ENCODE measurements at regions not wholly inside any gene's neighbourhood (a gene's known extent, or its start where the extent isn't known, plus 50 kb on each side); places are given as distances from the start of the nearest gene placed in this dataset.

- peaks cover 6% of the 10 kb centered on the region; the same call in 1 of the 2 replicates for H3K9me3 ChIP-seq (replicated peaks; ENCODE audit: control insufficient read depth, insufficient read depth, low read depth, low read length)
- H3K27ac ChIP-seq (ENCODE audit: extremely low read depth, low read depth, low read length): no peak overlapping the region
- 0% methylated on average over 2 of the region's 2 CpGs for WGBS (ENCODE audit: insufficient coverage, low coverage, missing lambda C conversion rate)
- POLR2A ChIA-PET: no interaction called here
- no peak overlapping the region for H3K4me2 ChIP-seq (ENCODE audit: insufficient read depth, low read length)
- ATAC-seq (no peak), FAIRE-seq (no peak), DNase-seq (ENCODE audit: extremely low read depth in 1 of 4, low spot score in 3 of 4) (no peak)
- no peaks in the 10 kb centered on the region for H3K9me1 ChIP-seq (ENCODE audit: control insufficient read depth, insufficient read depth, low read length)
- peak overlapping the region; percentile 34; the same call in 1 of the 2 replicates for H2AFZ ChIP-seq (ENCODE audit: low read depth, low read length)
- no TSS peak for BruUV-seq (replicated peaks)
- H3K36me3 ChIP-seq (ENCODE audit: control insufficient read depth, insufficient read depth, low read length): no peaks in the 10 kb centered on the region
- intact Hi-C loops (cut with micrococcal nuclease) (no loop called here), in situ Hi-C loops (cut with MboI) (no loop called here)
- no peaks in the 10 kb centered on the region for H4K20me1 ChIP-seq (replicated peaks; ENCODE audit: control insufficient read depth, insufficient read depth, low read length)
- no peak overlapping the region for H3K4me3 ChIP-seq
- CTCF ChIA-PET (ENCODE audit: low intra/inter-chr PET ratio): no interaction called here
- no peak overlapping the region for H3K9ac ChIP-seq (ENCODE audit: insufficient read depth in 1 of 2, low read depth in 2 of 2, low read length in 2 of 2)
- TF ChIP-seq MCM2 (IDR thresholded peaks at IDR 0.05; ENCODE audit: low read depth) (no peak), POLR2AphosphoS2 (IDR thresholded peaks at IDR 0.05; ENCODE audit: low read length) (no peak), FOXK2 (conservative IDR thresholded peaks at IDR 0.05 in 1 of 2, IDR thresholded peaks at IDR 0.05 in 1 of 2; ENCODE audit: low read depth in 2 of 2) (no peak), HMGN3 (IDR thresholded peaks at IDR 0.05; ENCODE audit: borderline replicate concordance, extremely low read depth, insufficient read length, low read depth, low read length) (no peak), ZNF431 (CRISPR knock-in tag; IDR thresholded peaks at IDR 0.05) (no peak), SREBF1 (IDR thresholded peaks at IDR 0.05; ENCODE audit: borderline replicate concordance, low read depth, low read length) (no peak), E2F4 (CRISPR knock-in tag; IDR thresholded peaks at IDR 0.05; ENCODE audit: low read depth) (no peak), SNRNP70 (optimal IDR thresholded peaks at IDR 0.05; ENCODE audit: low read depth, low read length) (no peak), ETS1 (conservative IDR thresholded peaks at IDR 0.05; ENCODE audit: control insufficient read depth, low read depth, low read length) (no peak), ZNF174 (CRISPR knock-in tag; IDR thresholded peaks at IDR 0.05) (no peak), PBX2 (CRISPR knock-in tag; IDR thresholded peaks at IDR 0.05; ENCODE audit: low read depth) (no peak), PBX2 (tag; conservative IDR thresholded peaks at IDR 0.05; ENCODE audit: low read depth) (no peak), DDX20 (tag; IDR thresholded peaks at IDR 0.05; ENCODE audit: low read depth) (no peak), GTF2B (IDR thresholded peaks at IDR 0.05; ENCODE audit: extremely low read depth, insufficient read length) (no peak), HINFP (tag; conservative IDR thresholded peaks at IDR 0.05; ENCODE audit: low read depth) (no peak)
- H3K4me1 ChIP-seq (replicated peaks in 1 of 2; ENCODE audit: control insufficient read depth in 2 of 2, insufficient read depth in 2 of 2, low read length in 2 of 2): no peaks in the 10 kb centered on the region
- H3K27me3 ChIP-seq (ENCODE audit: control insufficient read depth in 2 of 2, insufficient read depth in 2 of 2, low read length in 2 of 2): no peaks in the 10 kb centered on the region
- H3K79me2 ChIP-seq (ENCODE audit: control insufficient read depth, insufficient read depth, low read length): no peaks in the 10 kb centered on the region
Observed at GRCh38 chr1:191490303-191490702, 668.0 kb upstream of the RGS18 start.
